ENCODE measurements at regions not wholly inside any gene's neighbourhood (a gene's known extent, or its start where the extent isn't known, plus 50 kb on each side); places are given as distances from the start of the nearest gene placed in this dataset.

DNA sequence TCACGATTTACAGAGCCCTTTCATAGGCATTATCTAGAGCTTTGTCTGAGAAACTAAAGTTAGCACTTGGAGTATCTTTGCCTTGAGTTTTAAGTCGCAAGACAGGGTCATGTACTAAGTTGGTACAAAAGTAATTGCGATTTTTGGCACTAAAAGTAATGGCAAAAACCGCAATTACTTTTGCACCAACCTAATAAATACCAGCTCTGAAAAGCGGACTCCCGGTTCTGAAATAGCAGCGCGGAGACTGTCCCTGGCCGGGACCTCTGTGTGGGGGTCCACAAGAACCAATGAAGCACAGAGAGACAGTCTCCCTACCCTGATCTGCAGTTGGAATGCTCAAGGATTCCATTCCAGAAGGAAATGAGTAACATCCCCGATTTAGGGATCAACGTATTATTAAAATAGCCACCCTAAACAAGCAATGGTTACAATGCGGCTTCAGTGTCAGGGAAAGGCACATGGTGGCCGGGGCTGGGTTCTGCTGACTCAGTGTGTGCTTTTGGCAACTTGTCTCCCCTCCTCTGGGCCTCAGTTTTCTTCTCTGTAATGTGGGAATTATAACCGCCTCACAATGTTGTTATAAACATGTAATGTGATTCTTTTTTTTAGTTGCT is 150.3 kb upstream of the MCTP2 start:
- Mint-ChIP-seq H3K36me3 (ENCODE audit: low read depth) (no peaks in the 10 kb centered on the region), H3K27me3 (ENCODE audit: low read depth) (no peaks in the 10 kb centered on the region), H3K27ac (ENCODE audit: unreplicated experiment) (no peak overlapping the region), H3K9me3 (no peaks in the 10 kb centered on the region), H3K4me1 (peaks cover 21% of the 10 kb centered on the region), H3K4me3 (no peak overlapping the region)
- no peak for DNase-seq (ENCODE audit: low read depth, low spot score)
- TF ChIP-seq, protein P1, sequence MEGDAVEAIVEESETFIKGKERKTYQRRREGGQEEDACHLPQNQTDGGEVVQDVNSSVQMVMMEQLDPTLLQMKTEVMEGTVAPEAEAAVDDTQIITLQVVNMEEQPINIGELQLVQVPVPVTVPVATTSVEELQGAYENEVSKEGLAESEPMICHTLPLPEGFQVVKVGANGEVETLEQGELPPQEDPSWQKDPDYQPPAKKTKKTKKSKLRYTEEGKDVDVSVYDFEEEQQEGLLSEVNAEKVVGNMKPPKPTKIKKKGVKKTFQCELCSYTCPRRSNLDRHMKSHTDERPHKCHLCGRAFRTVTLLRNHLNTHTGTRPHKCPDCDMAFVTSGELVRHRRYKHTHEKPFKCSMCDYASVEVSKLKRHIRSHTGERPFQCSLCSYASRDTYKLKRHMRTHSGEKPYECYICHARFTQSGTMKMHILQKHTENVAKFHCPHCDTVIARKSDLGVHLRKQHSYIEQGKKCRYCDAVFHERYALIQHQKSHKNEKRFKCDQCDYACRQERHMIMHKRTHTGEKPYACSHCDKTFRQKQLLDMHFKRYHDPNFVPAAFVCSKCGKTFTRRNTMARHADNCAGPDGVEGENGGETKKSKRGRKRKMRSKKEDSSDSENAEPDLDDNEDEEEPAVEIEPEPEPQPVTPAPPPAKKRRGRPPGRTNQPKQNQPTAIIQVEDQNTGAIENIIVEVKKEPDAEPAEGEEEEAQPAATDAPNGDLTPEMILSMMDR (conservative IDR thresholded peaks at IDR 0.05) = no peak

DNA sequence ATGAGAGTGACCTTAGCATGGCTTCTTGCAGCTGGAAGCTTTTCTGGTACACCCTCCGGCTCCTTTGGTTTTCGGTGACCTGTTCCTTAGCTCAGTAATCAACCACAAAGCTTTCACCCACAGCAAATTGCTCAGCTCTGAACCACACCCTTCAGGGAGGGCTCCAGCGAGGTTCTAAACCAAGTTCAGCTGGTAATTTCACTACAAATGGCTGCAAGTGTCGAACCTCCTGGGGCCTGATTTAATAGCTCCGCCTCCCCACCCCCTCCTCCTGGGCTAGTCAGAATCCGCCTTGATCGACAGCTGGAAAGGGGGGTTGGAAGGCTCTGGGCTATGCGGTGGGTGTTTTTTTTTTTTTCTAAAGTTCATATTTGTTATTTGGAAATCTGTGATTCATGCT is 150.9 kb upstream of the MCTP2 start:
- H3K4me3 Mint-ChIP-seq = no peak overlapping the region

DNA sequence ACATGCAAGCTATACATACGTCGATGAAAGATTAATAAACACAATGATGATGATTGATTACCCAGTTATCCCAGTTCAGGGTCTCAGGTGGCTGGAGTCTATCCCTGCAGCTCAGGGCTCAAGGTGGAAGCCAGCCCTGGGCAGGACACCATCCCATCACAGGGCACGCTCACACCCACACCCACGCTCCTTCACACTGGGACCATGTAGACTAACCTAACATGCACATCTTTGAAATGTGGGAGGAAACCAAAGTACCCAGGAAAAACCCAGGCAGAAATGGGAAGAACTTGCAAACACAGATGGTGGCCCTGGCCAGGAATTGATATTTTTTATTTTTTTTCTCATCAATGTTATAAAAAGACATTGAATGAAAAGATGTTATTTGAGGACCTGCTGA is 151.4 kb upstream of the MCTP2 start:
- no peaks in the 10 kb centered on the region for H3K36me3 Mint-ChIP-seq (ENCODE audit: low read depth)
- TF ChIP-seq, protein P1 (conservative IDR thresholded peaks at IDR 0.05) = no peak
- H3K4me1 Mint-ChIP-seq = peaks cover 32% of the 10 kb centered on the region
- H3K27ac Mint-ChIP-seq (ENCODE audit: unreplicated experiment) = no peak overlapping the region
- H3K4me3 Mint-ChIP-seq = no peak overlapping the region
- no peak for DNase-seq (ENCODE audit: low read depth, low spot score)
- H3K9me3 Mint-ChIP-seq = no peaks in the 10 kb centered on the region
- no peaks in the 10 kb centered on the region for H3K27me3 Mint-ChIP-seq (ENCODE audit: low read depth)

More for the DNA sequence above, 150.9 kb upstream of the MCTP2 start:
- Mint-ChIP-seq H3K27ac (ENCODE audit: unreplicated experiment) (peak overlapping the region; percentile 60), H3K4me1 (peaks cover 28% of the 10 kb centered on the region), H3K36me3 (ENCODE audit: low read depth) (no peaks in the 10 kb centered on the region), H3K9me3 (no peaks in the 10 kb centered on the region), H3K27me3 (ENCODE audit: low read depth) (no peaks in the 10 kb centered on the region)
- DNase-seq (ENCODE audit: low read depth, low spot score) = no peak
- TF ChIP-seq, protein P1 (conservative IDR thresholded peaks at IDR 0.05) = no peak

DNA sequence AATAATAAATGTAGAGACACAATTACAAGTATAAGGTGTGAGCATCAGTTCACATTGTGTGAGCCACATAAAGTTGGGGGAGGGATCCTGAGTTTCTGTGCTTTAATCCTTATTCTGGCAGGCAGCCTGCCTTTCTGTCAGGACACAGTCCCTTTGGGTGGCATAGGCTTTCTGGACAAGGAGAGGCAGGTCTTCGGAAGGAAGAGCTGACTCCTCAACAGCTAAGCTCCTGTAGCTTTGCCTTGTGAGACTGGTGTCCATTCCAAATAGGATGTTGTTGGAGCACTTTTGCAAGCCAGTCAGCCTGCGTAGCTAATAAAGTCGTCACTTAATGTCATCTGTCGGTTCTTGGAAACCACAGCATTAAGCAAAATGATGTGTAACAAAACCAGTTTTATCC is 151.9 kb upstream of the MCTP2 start:
- TF ChIP-seq, protein P1 (conservative IDR thresholded peaks at IDR 0.05) = no peak
- Mint-ChIP-seq H3K36me3 (ENCODE audit: low read depth) (no peaks in the 10 kb centered on the region), H3K9me3 (no peaks in the 10 kb centered on the region), H3K4me3 (no peak overlapping the region), H3K27ac (ENCODE audit: unreplicated experiment) (no peak overlapping the region), H3K27me3 (ENCODE audit: low read depth) (no peaks in the 10 kb centered on the region), H3K4me1 (peaks cover 33% of the 10 kb centered on the region)
- DNase-seq (ENCODE audit: low read depth, low spot score) = no peak

DNA sequence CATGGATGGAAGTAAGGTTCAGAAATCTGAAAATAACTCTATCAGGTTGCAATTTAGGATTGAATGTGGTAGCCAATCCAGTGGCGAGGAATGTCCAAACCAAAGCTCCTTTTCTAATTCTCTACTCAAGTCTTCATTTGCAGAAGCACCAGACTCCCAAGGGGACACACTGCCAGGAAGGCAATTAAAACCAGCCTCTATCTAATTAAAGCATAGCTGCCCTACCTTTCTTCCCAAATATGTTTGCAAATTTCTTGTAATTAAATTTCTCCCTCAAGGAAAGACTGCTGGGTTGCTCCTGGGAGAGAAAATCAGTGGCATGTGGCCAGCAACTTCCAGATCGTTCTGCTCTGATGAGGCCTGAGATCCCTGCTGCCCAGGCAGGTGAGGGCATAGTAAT is 153.4 kb upstream of the MCTP2 start:
- Mint-ChIP-seq H3K4me3 (no peak overlapping the region), H3K9me3 (no peaks in the 10 kb centered on the region), H3K27me3 (ENCODE audit: low read depth) (no peaks in the 10 kb centered on the region), H3K27ac (ENCODE audit: unreplicated experiment) (no peak overlapping the region), H3K36me3 (ENCODE audit: low read depth) (no peaks in the 10 kb centered on the region), H3K4me1 (peaks cover 27% of the 10 kb centered on the region)
- no peak for DNase-seq (ENCODE audit: low read depth, low spot score)
- TF ChIP-seq, protein P1 (conservative IDR thresholded peaks at IDR 0.05) = no peak

All from neural crest cell (in vitro differentiated cells).